Testis (tissue), 2 donors: ENCODE measurements at regions not wholly inside any gene's neighbourhood (a gene's known extent, or its start where the extent isn't known, plus 50 kb on each side); places are given as distances from the start of the nearest gene placed in this dataset.

ENCODE experiments used
- DNase-seq: peaks from one replicate; pipeline ENCODE4 v3.0.0-alpha.2; 2019
- H3K27ac ChIP-seq, 2 donors: fragments of 200-600 bp; sonication (generic); one replicate each; pipeline ENCODE4 v1.5.1; 2019
- H3K27me3 ChIP-seq: fragments of 200-600 bp; sonication (generic); one replicate; pipeline ENCODE4 v1.5.1; 2019
- H3K36me3 ChIP-seq: fragments of 200-600 bp; sonication (generic); one replicate; pipeline ENCODE4 v1.5.1; 2017; ENCODE audit warnings: low read depth; ENCODE audit errors: missing control alignments
- H3K4me1 ChIP-seq: fragments of 200-600 bp; sonication (generic); one replicate; pipeline ENCODE4 v1.5.1; 2019
- H3K4me3 ChIP-seq, 2 donors: fragments of 200-600 bp; sonication (generic); one replicate each; pipeline ENCODE4 v1.5.1; 2017 to 2019
- H3K9me3 ChIP-seq: fragments of 200-600 bp; sonication (generic); one replicate; pipeline ENCODE4 v1.5.1; 2017
- CTCF ChIP-seq, 3 experiments: fragments of 450-650 bp in 2 of 3; fragments of 200-600 bp in 1 of 3; sonication (generic) in 1 of 3; IDR thresholded peaks; one replicate each; pipeline ENCODE4 v1.5.1; 2016 to 2019; ENCODE audit warnings: antibody characterized with exemption in 3 of 3, mild to moderate bottlenecking in 2 of 3, moderate library complexity in 1 of 3
- POLR2A ChIP-seq: fragments of 450-650 bp; IDR thresholded peaks from one replicate; pipeline ENCODE4 v1.6.1; 2017; ENCODE audit warnings: antibody characterized with exemption, mild to moderate bottlenecking, moderate library complexity
- WGBS, 2 donors: methylation state at CpG; one replicate each; pipeline ENCODE4 v1.1.5; 2018; 5-methylcytosine and 5-hydroxymethylcytosine counted together
- intact Hi-C: fragments of 100-400 bp; cut with DNase I; formaldehyde crosslinking; loops from one replicate; pipeline ENCODE4 v1.15.1; 2023; ENCODE audit warnings: low total_unique reads

- Histone ChIP-seq H3K36me3 (no peaks in the 10 kb centered on the region), H3K4me1 (no peaks in the 10 kb centered on the region), H3K27ac (no peak overlapping the region), H3K27me3 (no peaks in the 10 kb centered on the region), H3K4me3 (no peak overlapping the region), H3K9me3 (no peaks in the 10 kb centered on the region)
- intact Hi-C loops = no loop called here
- no peak for TF ChIP-seq POLR2A
- no peak for TF ChIP-seq CTCF (IDR thresholded peaks at IDR 0.05)
- WGBS, 2 donors = 68 to 75% methylated on average over 7 to 10 of the region's 10 CpGs
- DNase-seq = no peak
Observed at GRCh38 chr4:8702020-8702495, 109.5 kb downstream of the CPZ start.

- Histone ChIP-seq H3K27me3 (no peaks in the 10 kb centered on the region), H3K36me3 (no peaks in the 10 kb centered on the region), H3K9me3 (no peaks in the 10 kb centered on the region), H3K4me1 (no peaks in the 10 kb centered on the region), H3K27ac (no peak overlapping the region), H3K4me3 (no peak overlapping the region)
- intact Hi-C loops = no loop called here
- no peak for DNase-seq
- 78 to 80% methylated on average over 20 of the region's 22 CpGs for WGBS, 2 donors
- TF ChIP-seq CTCF (IDR thresholded peaks at IDR 0.05) = no peak
- no peak for TF ChIP-seq POLR2A
Observed at GRCh38 chr4:8701126-8702019, 108.8 kb downstream of the CPZ start.

GRCh38 chr4:8700531-8700930, 108.0 kb downstream of the CPZ start:
- WGBS, 2 donors = 53 to 65% methylated on average over 17 of the region's 17 CpGs
- Histone ChIP-seq H3K27me3 (no peaks in the 10 kb centered on the region), H3K4me1 (no peaks in the 10 kb centered on the region), H3K27ac (no peak overlapping the region), H3K4me3 (no peak overlapping the region), H3K36me3 (no peaks in the 10 kb centered on the region), H3K9me3 (no peaks in the 10 kb centered on the region)
- TF ChIP-seq CTCF (IDR thresholded peaks at IDR 0.05) = no peak
- no peak for TF ChIP-seq POLR2A
- DNase-seq = no peak
- intact Hi-C loops = no loop called here

GRCh38 chr4:8699479-8700145, 107.0 kb downstream of the CPZ start:
- H3K27me3 ChIP-seq = no peaks in the 10 kb centered on the region
- 87 to 89% methylated on average over 21 to 24 of the region's 24 CpGs for WGBS, 2 donors

More at GRCh38 chr4:8699479-8700145, 107.0 kb downstream of the CPZ start:
- no peak overlapping the region for H3K4me3 ChIP-seq
- TF ChIP-seq CTCF (IDR thresholded peaks at IDR 0.05) (no peak), POLR2A (no peak)
- H3K27ac ChIP-seq = no peak overlapping the region
- no peak for DNase-seq
- intact Hi-C loops = no loop called here
- H3K4me1 ChIP-seq = no peaks in the 10 kb centered on the region
- H3K9me3 ChIP-seq = no peaks in the 10 kb centered on the region
- no peaks in the 10 kb centered on the region for H3K36me3 ChIP-seq
